GM12872 (cell line): ENCODE measurements at regions not wholly inside any gene's neighbourhood (a gene's known extent, or its start where the extent isn't known, plus 50 kb on each side); places are given as distances from the start of the nearest gene placed in this dataset.

ENCODE experiments used
- TF ChIP-seq, protein P1 (sequence below): IDR thresholded peaks from 3 replicates; pipeline ENCODE4 v1.5.1; 2011; ENCODE audit warnings: low read depth, mild to moderate bottlenecking, low read length, moderate library complexity; ENCODE audit not compliant: insufficient read depth

DNA sequence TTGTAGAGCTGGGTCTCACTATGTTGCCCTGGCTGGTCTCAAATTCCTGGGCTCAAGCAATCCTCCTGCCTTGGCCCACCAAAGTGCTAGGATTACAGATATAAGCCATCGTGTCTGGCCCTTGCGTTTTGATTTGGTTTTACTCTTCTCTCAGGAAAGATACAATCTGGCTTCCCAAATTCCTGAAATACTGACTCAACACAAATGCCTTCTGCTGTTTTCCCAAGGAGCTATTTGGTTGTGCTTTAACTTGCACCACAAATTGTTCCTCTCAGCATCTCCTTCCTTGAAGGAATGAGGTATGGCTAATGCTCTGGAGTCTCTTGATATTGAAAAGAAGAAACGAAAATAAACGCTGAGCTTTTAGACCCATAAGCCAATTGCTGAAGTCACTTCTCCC is 110.0 kb upstream of the PAX6 start:
- TF ChIP-seq, protein P1, sequence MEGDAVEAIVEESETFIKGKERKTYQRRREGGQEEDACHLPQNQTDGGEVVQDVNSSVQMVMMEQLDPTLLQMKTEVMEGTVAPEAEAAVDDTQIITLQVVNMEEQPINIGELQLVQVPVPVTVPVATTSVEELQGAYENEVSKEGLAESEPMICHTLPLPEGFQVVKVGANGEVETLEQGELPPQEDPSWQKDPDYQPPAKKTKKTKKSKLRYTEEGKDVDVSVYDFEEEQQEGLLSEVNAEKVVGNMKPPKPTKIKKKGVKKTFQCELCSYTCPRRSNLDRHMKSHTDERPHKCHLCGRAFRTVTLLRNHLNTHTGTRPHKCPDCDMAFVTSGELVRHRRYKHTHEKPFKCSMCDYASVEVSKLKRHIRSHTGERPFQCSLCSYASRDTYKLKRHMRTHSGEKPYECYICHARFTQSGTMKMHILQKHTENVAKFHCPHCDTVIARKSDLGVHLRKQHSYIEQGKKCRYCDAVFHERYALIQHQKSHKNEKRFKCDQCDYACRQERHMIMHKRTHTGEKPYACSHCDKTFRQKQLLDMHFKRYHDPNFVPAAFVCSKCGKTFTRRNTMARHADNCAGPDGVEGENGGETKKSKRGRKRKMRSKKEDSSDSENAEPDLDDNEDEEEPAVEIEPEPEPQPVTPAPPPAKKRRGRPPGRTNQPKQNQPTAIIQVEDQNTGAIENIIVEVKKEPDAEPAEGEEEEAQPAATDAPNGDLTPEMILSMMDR, result no peak

DNA sequence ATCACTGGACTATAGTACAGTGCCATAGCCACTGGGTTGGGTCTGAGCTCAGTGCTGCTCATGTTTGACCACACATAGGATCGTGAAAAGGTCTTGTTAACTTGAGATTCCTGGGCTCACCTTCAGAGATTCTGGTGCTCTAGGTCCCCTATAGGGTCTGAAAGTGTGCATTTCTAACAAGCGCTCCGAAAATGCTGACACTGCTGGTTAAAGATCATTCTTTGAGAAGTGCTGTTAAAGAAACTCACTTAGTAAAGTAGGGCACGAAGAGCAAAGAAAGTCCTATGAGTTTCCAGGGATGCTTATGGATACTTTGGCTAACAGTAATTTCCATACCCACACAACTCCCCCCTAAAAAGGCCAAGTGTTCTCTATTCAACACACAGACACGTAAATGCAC is 108.1 kb upstream of the PAX6 start:
- TF ChIP-seq, protein P1, result no peak

DNA sequence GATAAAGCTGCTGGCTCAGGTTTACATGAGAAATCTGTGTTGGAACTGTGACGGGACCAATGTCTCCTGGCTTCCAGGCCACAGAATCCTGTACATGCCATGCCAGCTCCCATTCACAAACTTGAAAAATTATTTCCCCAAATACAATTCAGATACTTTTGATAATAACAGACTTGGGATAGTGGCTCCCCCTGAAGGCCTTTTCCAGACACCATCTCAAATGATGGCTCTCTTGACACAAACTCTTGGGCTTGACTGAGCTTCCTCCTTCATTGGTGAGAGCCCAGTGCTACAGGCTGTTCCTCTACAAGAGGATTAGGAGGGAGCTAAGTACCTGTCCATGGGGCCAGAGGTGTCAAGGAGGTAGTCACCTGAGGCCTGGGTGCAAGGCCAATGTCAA is 104.7 kb upstream of the PAX6 start:
- TF ChIP-seq, protein P1, result 0 out of 3 replicates have a peak, but pooled peaks have one; percentile 3

DNA sequence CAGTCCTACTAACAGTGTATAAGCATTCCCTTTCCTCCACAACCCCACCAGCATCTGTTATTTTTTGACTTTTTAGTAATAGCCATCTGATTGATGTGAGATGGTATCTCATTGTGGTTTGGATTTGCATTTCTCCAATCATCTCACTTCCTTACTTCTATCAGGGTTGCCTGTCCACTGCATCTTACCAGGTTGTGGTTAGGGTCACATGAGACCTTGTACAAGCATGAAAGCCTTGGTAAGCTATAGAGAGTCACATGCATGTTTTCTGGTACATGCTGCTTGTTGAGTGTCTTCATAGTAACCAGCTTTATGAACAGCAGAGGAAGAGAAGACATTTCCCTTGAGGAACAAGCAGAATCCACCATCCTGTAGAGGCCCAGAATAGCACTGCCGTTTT is 102.9 kb upstream of the PAX6 start:
- TF ChIP-seq, protein P1, result no peak

DNA sequence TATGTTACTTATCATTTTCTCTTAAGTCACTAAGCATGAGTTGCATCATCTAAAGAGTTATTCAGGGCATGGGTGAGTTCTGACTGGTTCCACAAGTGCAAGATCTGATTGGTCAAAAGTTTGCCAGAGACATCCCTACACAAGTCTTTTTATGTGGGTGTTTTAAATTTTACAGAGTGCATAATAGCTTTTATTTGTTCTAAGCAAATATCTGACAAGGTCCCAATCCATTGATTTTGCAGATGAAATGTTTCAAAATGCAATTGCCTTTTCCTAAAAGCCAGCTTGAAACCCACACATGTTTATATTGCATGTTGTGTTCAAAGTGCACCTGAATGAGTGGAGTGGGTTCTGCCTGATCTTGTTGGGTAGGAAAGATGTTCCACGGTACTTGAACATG is 101.7 kb upstream of the PAX6 start:
- TF ChIP-seq, protein P1, result no peak

DNA sequence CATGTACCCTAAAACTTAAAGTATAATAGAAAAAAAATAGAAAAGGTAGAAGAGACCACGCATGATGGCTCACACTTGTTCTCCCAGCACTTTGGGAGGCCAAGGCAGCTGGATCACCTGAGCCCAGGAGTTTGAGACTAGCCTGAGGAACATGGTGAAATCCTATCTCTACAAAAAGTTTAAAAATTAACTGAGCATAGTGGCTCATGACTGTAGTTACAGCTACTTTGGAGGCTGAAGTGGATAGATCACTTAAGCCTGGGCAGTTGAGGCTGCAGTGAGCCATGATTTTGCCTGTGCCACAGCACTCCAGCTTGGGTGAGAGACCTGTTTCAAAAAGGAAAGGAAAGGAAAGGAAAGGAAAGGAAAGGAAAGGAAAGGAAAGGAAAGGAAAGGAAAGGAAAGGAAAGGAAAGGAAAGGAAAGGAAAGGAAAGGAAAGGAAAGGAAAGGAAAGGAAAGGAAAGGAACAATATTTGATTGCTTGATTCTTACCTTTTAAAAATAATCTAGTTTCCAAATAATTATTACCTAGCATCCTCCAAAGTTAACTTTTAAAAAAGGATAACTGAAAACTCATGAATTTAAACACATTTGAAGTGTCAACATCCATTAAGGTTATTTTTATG is 99.9 kb upstream of the PAX6 start:
- TF ChIP-seq, protein P1, result no peak

DNA sequence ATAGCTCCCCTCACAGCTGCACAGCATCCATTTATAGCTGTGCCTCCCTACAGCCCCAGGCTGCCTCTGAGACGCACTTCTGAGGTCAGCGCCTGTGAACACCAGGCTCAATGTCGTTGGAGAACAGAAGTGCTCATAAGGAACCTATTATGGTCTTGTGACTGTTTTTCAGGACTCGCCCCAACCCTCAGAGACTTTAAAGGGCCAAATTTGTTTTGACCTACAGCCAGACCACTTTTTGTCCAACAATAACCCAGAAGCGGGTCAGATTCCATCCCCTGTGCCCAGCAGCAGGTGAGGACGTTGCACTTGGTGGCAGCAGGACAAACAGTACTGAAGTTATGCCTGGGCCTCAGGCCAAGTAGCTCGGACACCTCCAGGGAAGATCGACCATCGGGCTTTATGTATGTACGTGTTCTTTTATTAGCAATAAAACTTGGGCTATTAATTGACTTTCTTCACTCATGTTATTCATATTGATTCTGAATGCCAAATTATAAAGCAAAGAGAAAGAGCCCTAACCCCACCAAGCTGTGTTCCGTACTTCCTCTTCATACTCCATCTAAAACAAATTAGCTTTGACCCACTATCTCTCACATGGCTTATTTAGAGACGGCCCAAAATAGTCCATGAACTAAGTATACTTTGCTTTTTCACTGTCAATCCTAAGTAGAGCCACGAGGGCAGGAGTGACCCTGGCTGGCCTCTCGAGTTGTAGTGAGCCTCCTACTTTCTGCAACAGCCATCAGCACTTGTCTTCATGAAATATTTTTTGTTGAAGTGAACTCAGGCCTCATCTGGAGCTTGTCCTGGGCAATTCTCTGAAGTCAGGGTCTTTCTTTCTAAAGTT is 92.3 kb upstream of the PAX6 start:
- TF ChIP-seq, protein P1, result no peak
